NCI-H82 treated with DMSO at 0.1 percent for 48 hours (cell line): ENCODE measurements at regions not wholly inside any gene's neighbourhood (a gene's known extent, or its start where the extent isn't known, plus 50 kb on each side); places are given as distances from the start of the nearest gene placed in this dataset.

Experiments
- DNase-seq: peaks from one replicate; lab custom pipeline; 2025; ENCODE audit not compliant: unreplicated experiment; lab: John Stamatoyannopoulos, UW

DNA sequence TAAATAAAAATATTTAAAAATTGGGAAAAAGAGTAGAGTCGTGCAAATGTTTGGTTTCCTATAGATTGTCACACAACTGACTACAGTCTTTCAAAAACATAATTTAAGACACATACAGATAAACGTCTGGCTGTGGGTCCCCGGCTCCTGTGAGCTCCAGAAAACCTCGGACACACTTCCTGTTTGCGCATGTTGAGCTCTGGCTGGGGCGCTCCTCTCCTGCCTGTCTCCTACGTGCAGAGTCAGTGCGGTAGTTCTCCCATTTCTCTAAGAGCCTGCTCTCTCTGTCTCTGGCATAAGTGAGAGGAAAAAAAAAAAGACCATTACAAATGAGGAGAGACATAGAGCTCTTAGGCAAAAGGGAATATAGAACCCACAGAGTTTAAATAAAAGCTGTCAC is 128.2 kb upstream of the OBI1 start:
- no peak for DNase-seq

DNA sequence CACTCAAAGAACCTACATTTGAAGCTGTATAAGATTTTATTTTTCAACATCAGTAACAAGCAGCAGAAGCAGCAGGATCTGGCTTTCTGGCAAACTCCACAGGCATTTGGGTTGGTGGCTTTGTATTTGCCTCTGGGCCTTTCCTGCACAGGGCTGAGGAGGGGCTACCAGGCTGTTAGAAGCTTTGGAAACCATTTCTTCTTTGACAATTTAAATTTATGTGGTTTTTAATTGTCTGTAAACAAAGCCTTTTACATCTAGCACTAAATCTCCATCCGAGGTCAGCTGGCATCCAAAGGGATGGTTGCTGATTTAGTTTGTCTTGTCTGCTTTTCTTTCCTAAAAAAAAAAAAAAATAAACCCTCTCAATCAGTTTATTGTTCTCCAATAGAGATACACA is 127.5 kb upstream of the OBI1 start:
- DNase-seq, result no peak

DNA sequence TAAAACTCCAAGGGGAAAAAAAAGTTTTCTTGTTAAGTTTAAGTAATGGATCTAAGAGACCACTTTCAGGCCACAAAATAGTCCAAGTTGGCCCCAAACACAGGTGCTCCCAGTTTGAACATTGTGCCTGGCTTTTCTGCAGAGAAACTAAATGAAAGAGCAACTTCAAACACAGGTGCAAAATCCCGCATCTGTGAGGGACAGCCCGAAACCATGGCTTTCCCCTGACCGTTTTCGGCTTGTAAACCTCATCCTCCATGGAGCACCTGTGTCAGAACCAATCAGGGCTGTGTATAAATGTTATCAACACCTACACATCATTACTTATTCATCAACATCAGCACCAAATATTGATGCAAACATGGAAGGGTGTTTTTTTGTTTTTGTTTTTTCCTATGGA is 126.8 kb upstream of the OBI1 start:
- DNase-seq, result no peak

- DNase-seq, result no peak
Measured at GRCh38 chr13:78784014-78784750, 125.2 kb upstream of the OBI1 start.

GRCh38 chr13:78780708-78781107 is 121.8 kb upstream of the OBI1 start:
- DNase-seq, result no peak

- DNase-seq, result peak; percentile 72
Measured at GRCh38 chr13:78779608-78780007, 120.7 kb upstream of the OBI1 start.

DNA sequence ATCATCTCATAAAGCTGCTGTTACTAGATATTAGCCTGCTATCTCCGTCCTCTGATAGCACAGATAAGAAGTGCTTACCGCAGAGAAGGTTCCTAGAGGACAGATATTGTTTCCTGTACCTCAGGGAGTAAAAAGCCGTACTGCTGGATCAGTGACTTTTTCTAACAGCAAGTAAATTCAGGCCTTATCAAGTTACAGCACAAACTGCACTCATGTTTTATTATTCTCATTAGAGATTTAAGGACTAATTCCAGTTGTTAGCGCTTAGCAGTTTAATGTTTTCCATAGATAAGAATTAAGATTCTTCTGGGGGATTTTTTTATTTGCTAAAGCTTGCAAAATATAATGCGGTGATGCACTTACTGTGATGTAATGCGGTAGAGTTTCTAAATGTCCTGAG is 119.0 kb upstream of the OBI1 start:
- peak; percentile 44 for DNase-seq

- DNase-seq, result no peak
Measured at GRCh38 chr13:78777396-78777795, 118.4 kb upstream of the OBI1 start.

GRCh38 chr13:78772933-78773332 is 114.0 kb upstream of the OBI1 start:
- DNase-seq, result no peak

GRCh38 chr13:78770601-78771000 is 111.6 kb upstream of the OBI1 start:
- no peak for DNase-seq

- no peak for DNase-seq
Measured at GRCh38 chr13:78768950-78769349, 110.0 kb upstream of the OBI1 start.

DNA sequence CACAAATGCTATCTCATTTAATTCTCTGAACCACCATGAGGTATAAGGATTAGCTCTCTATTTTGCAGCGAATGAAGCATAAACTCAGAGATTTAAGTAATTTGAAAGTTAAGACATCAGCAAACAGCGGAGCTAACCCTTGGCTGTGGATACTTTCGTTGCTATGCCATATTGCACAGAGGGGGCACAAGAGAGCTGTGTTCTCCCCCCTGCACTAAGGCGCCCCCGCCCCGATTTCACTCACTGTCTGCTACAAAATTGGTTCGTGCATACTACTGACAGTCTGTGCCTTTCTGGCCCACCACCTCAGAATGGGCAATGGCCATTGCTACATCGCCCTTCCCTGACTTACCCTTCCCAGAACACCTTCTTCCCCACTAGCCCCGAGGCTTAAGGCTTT is 105.7 kb upstream of the OBI1 start:
- no peak for DNase-seq

GRCh38 chr13:78762825-78763224 is 103.9 kb upstream of the OBI1 start:
- DNase-seq, result no peak

DNA sequence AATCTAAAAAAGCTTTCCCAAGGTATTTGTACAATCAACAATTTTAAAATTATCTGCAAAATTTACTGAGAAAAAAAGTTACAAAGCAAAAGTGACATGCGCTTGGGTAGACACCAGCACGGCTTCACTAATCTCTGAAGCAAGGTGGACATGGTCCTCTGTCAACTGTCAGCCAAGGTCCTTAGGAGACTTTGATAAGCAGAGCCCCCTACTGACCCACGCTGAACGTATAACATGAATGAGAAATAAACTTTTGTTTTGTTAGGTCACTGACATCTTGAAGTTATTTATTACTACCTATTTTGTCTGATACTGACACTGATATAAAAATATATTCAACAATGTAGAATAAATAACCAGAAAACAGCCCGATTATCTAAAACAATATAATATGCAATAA is 100.7 kb upstream of the OBI1 start:
- DNase-seq, result no peak

- DNase-seq, result no peak
Measured at GRCh38 chr13:78758549-78758948, 99.6 kb upstream of the OBI1 start.

DNA sequence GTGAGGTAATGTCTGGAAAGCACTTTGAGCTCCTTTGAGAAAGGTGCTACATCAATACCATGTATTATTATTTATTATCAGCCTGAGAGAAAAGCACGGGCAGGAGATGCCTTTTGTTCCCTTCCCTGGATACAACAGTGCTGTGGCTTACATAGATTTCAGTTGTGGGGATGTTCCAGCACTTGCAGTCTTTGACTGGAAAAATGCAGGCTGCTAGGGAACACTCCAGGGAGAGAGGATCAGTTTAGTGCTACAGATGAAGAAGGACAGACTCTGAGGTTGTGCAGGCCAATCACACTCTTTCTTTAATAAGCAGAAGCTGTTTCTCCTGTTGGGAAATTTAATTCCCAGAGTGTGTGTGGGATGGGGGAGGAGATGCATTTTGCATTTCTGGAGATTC is 94.5 kb upstream of the OBI1 start:
- no peak for DNase-seq

- no peak for DNase-seq
Measured at GRCh38 chr13:78750735-78751134, 91.8 kb upstream of the OBI1 start.

DNA sequence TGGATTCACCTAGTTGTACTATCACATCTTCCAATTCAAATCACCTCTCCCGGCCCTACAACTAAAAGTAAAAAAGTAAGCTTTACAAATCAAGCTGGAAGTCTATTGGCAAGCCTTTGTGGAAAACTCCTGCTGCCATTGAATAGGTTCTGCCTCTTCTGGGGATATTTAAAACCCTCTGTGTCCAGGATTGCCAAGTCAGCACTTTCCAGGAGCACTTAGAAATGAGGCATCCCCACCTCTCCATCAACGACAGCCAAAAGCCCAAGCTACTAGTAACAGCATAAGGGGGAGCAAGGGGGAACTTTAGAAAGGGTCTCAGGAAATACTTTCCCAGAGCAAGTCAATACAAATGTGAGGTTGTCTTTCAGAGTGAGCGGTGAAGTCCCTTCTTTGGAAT is 85.0 kb upstream of the OBI1 start:
- DNase-seq, result no peak

GRCh38 chr13:78742659-78743058 is 83.7 kb upstream of the OBI1 start:
- DNase-seq, result no peak

GRCh38 chr13:78736142-78736541 is 77.2 kb upstream of the OBI1 start:
- no peak for DNase-seq

DNA sequence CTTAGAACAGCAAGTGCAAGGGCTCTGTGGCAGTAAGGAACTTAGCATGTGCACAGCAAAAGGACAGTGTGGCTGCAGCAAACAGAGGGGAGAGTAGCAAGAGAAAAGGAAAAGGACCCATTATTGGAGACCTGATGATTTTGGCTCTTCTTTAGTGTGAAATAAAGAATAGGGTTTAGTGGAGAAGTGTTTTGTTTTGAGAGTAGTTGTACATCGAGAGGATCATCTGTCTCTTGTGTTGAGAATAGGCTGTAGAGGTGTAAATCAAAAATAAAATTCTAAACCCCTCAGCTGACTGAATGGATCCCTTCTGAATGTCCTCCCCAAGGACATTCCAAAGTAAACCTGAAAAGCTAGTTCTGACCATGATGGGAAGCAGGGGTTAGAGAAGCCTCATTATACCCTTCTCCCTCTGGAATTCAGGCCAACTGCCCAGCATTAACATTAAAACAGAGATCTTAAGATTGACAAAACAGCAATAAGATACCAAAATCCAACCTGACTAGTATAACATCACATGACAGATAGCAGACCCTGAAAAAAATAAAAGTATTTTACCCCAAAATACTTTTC is 73.6 kb upstream of the OBI1 start:
- DNase-seq, result no peak

DNA sequence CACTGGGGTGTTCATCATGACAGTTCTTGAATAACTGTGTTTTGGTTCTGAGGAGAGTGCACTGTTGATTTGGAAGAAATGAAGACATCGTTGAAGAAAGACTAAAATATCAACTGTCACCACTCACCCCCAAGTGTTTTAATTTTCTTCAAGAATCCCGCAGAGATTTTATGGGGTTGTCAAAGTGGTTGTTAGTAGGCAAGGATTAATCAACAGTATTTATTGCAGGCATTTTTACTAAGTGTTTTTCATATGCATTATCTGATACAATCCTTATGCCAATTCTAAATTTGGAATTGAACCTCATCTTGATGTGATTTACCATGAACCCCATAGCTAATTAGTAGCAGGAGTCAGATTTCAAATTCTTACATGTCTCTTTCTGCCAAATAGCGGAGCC is 63.7 kb upstream of the OBI1 start:
- no peak for DNase-seq

DNA sequence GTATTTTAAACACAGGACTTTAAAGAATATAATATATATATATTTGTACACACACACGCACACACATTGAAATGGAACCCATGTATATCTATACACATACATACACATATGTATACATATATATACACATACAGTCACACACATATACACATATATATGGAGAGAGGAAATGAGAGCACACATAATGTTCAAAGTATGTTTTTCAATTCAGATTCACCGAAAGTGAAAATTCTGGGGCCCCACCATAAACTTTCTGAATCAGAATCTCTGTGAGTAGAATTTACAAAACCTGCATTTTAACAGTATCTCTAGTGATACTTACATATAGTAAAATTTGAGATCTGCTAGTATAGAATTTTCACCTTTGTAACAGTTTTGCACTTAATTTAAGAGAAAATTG is 60.4 kb upstream of the OBI1 start:
- DNase-seq, result no peak
